ENCODE measurements at regions not wholly inside any gene's neighbourhood (a gene's known extent, or its start where the extent isn't known, plus 50 kb on each side); places are given as distances from the start of the nearest gene placed in this dataset.
A peak's percentile ranks its signal among the peaks of the same experiment; 100 is the strongest.

DNA sequence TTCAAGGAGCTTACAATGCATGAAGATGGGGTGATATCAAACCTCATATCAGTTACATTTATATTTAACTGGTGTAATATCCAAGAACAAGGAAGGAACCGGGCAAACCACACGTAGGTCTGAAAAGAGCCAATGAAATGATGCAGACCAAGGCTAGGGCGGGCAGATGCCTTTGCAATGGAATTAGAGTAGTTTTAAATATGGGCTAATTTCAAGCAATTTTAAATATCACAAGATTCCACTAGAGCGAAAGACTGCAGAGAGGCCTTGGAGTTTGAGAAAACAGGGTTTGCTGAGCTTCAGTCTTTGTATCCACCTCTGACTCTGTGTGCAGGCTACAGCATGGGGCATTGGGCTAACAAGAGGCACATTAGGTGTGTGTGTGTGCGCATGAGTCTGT, 53.9 kb upstream of the ZNF536 start:
- Histone ChIP-seq H2AK5ac (ENCODE audit: low read depth, low read length) (no peak overlapping the region), H2AFZ (ENCODE audit: low read length) (no peak overlapping the region), H3K36me3 (ENCODE audit: control insufficient read depth in 2 of 4, insufficient read depth in 4 of 4, low read length in 3 of 4) (no peaks in the 10 kb centered on the region), H3K27ac (ENCODE audit: low read depth, low read length) (no peak overlapping the region), H4K20me1 (replicated peaks in 1 of 2; ENCODE audit: control insufficient read depth in 1 of 2, insufficient read depth in 2 of 2, low read length in 2 of 2) (no peaks in the 10 kb centered on the region), H4K8ac (ENCODE audit: extremely low read depth, insufficient read depth, low read length) (no peak overlapping the region), H3K9ac (replicated peaks in 1 of 4; ENCODE audit: extremely low read depth in 1 of 4, low read depth in 3 of 4, low read length in 3 of 4) (no peak overlapping the region), H3K18ac (ENCODE audit: extremely low read depth, low read length) (no peak overlapping the region), H2BK20ac (ENCODE audit: low read length) (no peak overlapping the region), H3K4me1 (replicated peaks in 1 of 4; ENCODE audit: control insufficient read depth in 3 of 4, insufficient read depth in 4 of 4, low read length in 3 of 4) (no peaks in the 10 kb centered on the region; a peak in 2 of 7 replicates), H3K27me3 (replicated peaks in 1 of 4; ENCODE audit: control insufficient read depth in 3 of 4, extremely low read depth in 1 of 4, insufficient read depth in 3 of 4, low read length in 3 of 4) (no peaks in the 10 kb centered on the region), H3K56ac (replicated peaks; ENCODE audit: insufficient read length, low read depth, low read length) (no peak overlapping the region), H3K4ac (replicated peaks; ENCODE audit: insufficient read length, low read depth, low read length) (no peak overlapping the region), H3K9me3 (ENCODE audit: insufficient read depth in 2 of 2, low read depth in 1 of 2, low read length in 1 of 2) (no peaks in the 10 kb centered on the region), H2BK12ac (ENCODE audit: low read depth, low read length) (0 out of 2 replicates have a peak overlapping the region, but pooled peaks have one; percentile 80), H3K79me1 (ENCODE audit: low read depth, low read length) (no peaks in the 10 kb centered on the region), H4K5ac (ENCODE audit: insufficient read length, low read depth, low read length) (no peak overlapping the region), H2BK120ac (replicated peaks; ENCODE audit: low read depth, low read length) (no peak overlapping the region), H3K4me3 (ENCODE audit: extremely low read depth in 1 of 4, insufficient read depth in 2 of 4, low read depth in 3 of 4, low read length in 4 of 4) (no peak overlapping the region), H3K23me2 (ENCODE audit: low read depth, low read length) (no peaks in the 10 kb centered on the region), H2BK15ac (ENCODE audit: low read length) (no peak overlapping the region), H2BK5ac (ENCODE audit: low read depth, low read length) (no peak overlapping the region), H3K14ac (ENCODE audit: insufficient read length) (no peak overlapping the region), H4K91ac (replicated peaks; ENCODE audit: insufficient read length, low read length) (no peak overlapping the region), H3K23ac (ENCODE audit: insufficient read length) (no peak overlapping the region), H3K4me2 (ENCODE audit: insufficient read depth in 1 of 2, low read depth in 2 of 2, low read length in 2 of 2) (no peak overlapping the region), H3K79me2 (ENCODE audit: control insufficient read depth in 1 of 2, insufficient read depth in 2 of 2, low read length in 2 of 2) (no peaks in the 10 kb centered on the region)
- 98% methylated on average over 5 of the region's 5 CpGs; no CpG with 5 or more reads in 1 of the 2 experiments for WGBS, 2 experiments (ENCODE audit: extremely low coverage in 1 of 2, insufficient coverage in 1 of 2, insufficient read length in 1 of 2, insufficient replicate concordance in 2 of 2, low coverage in 1 of 2, low lambda C conversion rate in 2 of 2, missing lambda C conversion rate in 1 of 2)
- ChIA-PET POLR2A (ENCODE audit: partially characterized antibody) (no interaction called here), CTCF (ENCODE audit: partially characterized antibody) (interaction anchor here (0.6 kb wide), 2 partner anchors 48 to 198 kb away, joined by 3 read pairs; no protein-coding TSS in a partner anchor)
- no peak for FAIRE-seq
- no peak for DNase-seq (ENCODE audit: low read depth in 1 of 2, low spot score in 2 of 2)
- no peak for TF ChIP-seq KDM5A (IDR thresholded peaks at IDR 0.05; ENCODE audit: low read length)
- TF ChIP-seq BACH1 (IDR thresholded peaks at IDR 0.05; ENCODE audit: low read length), result no peak
- no peak for TF ChIP-seq ATF3 (IDR thresholded peaks at IDR 0.05; ENCODE audit: insufficient read depth, low read depth, low read length)
- no peak for TF ChIP-seq EGR1 (IDR thresholded peaks at IDR 0.05; ENCODE audit: borderline replicate concordance, low read depth, low read length)
- TF ChIP-seq CHD1 (IDR thresholded peaks at IDR 0.05; ENCODE audit: low read depth, low read length), result no peak
- TF ChIP-seq NANOG (IDR thresholded peaks at IDR 0.05; ENCODE audit: insufficient read depth, low read depth, low read length, poor library complexity, severe bottlenecking), result no peak
- no peak for TF ChIP-seq POLR2A (IDR thresholded peaks at IDR 0.05; ENCODE audit: control extremely low read depth in 1 of 2, low read depth in 2 of 2, low read length in 2 of 2)

Measured in H1 (cell line).